Ovary (tissue), 3 donors: ENCODE measurements at regions not wholly inside any gene's neighbourhood (a gene's known extent, or its start where the extent isn't known, plus 50 kb on each side); places are given as distances from the start of the nearest gene placed in this dataset.

Source experiments
- CTCF ChIP-seq, 3 donors: fragments of 450-650 bp in 2 of 3; fragments of 200-600 bp in 1 of 3; IDR thresholded peaks; one replicate each; pipeline versions ENCODE4 v1.5.1 to v1.8.0; 2016 to 2022; ENCODE audit warnings: antibody characterized with exemption in 3 of 3, mild to moderate bottlenecking in 1 of 3
- POLR2A ChIP-seq: fragments of 450-650 bp; IDR thresholded peaks from one replicate; pipeline ENCODE4 v1.6.1; 2017; ENCODE audit warnings: antibody characterized with exemption, mild to moderate bottlenecking, moderate library complexity
- donor health status: DM: no; HTN: no; CAD: no.

- no peak for TF ChIP-seq CTCF (IDR thresholded peaks at IDR 0.05)
- TF ChIP-seq POLR2A, result no peak
Observed at GRCh38 chr3:106827515-106828213, 549.6 kb upstream of the CCDC54 start.
